ENCODE measurements at regions not wholly inside any gene's neighbourhood (a gene's known extent, or its start where the extent isn't known, plus 50 kb on each side); places are given as distances from the start of the nearest gene placed in this dataset.

DNA sequence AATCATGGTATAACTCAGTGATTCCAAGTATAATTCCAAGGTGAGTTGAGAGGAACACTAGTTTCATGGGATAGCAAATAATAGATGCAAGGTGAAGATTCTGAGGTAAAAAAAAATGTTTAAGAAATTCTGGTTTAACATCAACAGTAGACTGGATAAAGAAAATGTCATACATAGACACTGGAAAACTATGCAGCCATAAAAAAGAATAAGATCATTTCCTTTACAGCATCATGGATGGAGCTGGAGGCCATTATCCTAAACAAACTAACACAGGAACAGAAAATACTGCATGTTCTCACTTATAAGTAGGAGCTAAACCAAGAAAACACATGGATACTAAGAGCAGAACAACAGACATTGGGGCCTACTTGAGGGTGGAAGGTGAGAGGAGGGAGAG is 54.6 kb upstream of the LEF1 start:
- TF ChIP-seq, protein P1, sequence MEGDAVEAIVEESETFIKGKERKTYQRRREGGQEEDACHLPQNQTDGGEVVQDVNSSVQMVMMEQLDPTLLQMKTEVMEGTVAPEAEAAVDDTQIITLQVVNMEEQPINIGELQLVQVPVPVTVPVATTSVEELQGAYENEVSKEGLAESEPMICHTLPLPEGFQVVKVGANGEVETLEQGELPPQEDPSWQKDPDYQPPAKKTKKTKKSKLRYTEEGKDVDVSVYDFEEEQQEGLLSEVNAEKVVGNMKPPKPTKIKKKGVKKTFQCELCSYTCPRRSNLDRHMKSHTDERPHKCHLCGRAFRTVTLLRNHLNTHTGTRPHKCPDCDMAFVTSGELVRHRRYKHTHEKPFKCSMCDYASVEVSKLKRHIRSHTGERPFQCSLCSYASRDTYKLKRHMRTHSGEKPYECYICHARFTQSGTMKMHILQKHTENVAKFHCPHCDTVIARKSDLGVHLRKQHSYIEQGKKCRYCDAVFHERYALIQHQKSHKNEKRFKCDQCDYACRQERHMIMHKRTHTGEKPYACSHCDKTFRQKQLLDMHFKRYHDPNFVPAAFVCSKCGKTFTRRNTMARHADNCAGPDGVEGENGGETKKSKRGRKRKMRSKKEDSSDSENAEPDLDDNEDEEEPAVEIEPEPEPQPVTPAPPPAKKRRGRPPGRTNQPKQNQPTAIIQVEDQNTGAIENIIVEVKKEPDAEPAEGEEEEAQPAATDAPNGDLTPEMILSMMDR (conservative IDR thresholded peaks at IDR 0.05; ENCODE audit: low read length): no peak
- no peak for TF ChIP-seq EZH2phosphoT487 (IDR thresholded peaks at IDR 0.05; ENCODE audit: borderline replicate concordance, low read depth, low read length)

Data from OCI-LY7 (cell line).